ENCODE measurements at regions not wholly inside any gene's neighbourhood (a gene's known extent, or its start where the extent isn't known, plus 50 kb on each side); places are given as distances from the start of the nearest gene placed in this dataset.

DNA sequence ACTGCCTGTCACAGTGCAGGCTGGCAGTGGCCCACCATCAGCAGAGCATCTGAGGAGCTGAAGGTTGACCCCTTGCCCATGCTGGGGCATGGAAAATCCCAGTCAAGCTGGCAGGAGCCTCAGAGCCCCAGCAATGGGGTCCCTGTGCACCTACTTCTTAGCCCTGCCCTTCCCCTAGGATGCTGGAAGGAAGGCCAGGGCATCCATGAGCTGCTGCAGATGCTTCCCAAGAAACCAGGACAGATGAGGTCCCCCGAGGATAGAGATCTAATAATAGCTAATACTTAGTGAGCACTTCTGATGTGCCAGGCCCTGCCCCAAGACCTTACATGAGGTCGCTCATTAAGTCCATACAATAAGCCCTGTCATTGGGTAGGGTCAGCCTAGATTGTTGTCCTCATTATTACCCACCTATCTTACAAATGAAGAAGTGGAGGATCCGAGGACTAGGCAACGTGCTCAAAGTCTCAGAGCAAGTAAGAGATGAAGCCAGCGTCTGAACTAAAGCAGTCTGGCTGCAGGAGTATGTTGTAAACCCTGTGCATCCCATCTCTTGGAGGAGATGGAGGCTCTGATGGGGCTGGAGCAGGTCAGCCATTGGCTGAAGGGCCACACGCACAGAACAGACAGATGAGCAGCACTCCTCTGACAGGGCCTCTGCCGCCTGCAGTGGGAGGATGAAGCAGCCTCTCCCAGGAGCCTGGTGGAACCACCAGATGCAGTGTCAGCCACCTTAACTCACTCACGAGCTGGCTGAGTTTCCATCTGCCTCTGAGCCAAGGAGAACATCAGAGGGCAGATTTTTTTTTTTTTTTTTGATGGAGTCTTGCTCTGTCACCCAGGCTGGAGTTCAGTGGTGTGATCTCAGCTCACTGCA, 175.4 kb downstream of the WSCD1 start:
- TF ChIP-seq, protein P1, sequence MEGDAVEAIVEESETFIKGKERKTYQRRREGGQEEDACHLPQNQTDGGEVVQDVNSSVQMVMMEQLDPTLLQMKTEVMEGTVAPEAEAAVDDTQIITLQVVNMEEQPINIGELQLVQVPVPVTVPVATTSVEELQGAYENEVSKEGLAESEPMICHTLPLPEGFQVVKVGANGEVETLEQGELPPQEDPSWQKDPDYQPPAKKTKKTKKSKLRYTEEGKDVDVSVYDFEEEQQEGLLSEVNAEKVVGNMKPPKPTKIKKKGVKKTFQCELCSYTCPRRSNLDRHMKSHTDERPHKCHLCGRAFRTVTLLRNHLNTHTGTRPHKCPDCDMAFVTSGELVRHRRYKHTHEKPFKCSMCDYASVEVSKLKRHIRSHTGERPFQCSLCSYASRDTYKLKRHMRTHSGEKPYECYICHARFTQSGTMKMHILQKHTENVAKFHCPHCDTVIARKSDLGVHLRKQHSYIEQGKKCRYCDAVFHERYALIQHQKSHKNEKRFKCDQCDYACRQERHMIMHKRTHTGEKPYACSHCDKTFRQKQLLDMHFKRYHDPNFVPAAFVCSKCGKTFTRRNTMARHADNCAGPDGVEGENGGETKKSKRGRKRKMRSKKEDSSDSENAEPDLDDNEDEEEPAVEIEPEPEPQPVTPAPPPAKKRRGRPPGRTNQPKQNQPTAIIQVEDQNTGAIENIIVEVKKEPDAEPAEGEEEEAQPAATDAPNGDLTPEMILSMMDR (IDR thresholded peaks at IDR 0.05; ENCODE audit: low read depth, low read length, missing control alignments), result no peak
- DNase-seq (ENCODE audit: low read depth), result no peak
- in situ Hi-C loops (cut with HindIII; ENCODE audit: low sequenced_read_pairs), result no loop called here
- H3K4me3 ChIP-seq (ENCODE audit: low read depth, low read length), result no peak overlapping the region

DNA sequence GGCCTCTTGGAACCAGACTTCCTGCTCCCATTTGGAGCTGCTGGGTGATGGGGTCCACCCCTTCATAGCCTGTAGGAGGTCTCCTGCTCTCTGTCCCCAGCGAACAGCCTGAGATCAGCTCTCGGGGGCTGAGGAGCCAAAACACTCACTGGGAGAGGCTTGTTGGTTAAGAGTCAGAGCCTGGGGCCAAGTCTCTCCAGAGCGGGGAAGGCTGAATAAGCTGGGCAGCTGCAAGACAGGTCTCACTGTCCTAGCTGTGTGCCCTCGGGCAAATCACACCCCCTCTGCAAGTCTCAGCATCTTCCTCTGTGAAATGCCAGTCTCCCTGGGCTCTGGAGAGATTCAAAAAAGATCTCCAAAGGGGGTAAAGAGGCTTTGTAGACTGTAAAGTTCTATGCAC, 174.6 kb downstream of the WSCD1 start:
- H3K4me3 ChIP-seq (ENCODE audit: low read depth, low read length), result no peak overlapping the region
- TF ChIP-seq, protein P1 (IDR thresholded peaks at IDR 0.05; ENCODE audit: low read depth, low read length, missing control alignments), result no peak
- no peak for DNase-seq (ENCODE audit: low read depth)
- in situ Hi-C loops (cut with HindIII; ENCODE audit: low sequenced_read_pairs), result no loop called here

DNA sequence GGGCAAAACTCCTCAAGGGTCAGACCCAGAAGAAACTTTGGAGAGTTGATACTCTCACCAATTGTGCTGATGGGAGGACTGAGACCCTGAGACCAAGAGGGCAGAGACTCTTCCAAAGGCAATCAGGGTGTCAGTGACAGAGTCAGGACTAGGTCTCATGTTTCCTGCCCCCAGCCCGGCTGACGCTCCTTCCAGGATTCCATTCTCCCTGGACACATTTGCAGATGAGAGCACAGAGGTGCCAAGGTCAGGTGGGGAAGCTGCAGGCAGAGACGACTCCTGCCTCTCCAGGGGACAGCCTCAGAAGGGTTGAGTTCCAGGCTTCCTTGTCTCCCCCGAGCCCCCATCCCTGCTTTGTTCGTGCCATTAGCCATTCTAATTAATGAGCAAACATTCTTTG, 174.1 kb downstream of the WSCD1 start:
- H3K4me3 ChIP-seq (ENCODE audit: low read depth, low read length), result no peak overlapping the region
- in situ Hi-C loops (cut with HindIII; ENCODE audit: low sequenced_read_pairs), result no loop called here
- TF ChIP-seq, protein P1 (IDR thresholded peaks at IDR 0.05; ENCODE audit: low read depth, low read length, missing control alignments), result no peak
- no peak for DNase-seq (ENCODE audit: low read depth)

DNA sequence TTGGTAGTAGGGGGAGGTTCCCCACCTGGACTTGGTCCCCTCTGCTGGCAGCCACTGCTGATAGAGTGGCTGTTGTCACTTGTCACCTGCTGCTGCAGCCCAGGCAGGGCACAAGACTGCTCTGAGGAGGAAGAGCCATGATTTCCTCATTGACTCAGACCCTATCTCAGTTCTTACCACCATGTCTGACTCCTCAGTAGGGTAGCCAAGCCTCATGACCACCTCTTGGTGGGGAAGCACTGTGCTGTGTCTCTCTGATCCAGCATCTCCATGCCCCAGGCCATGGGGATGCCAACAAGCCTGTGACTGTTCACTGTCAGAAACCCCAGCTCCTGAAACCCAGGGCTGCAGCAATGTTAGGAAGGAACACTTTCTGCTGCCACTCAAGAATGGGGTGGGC, 173.0 kb downstream of the WSCD1 start:
- no peak for DNase-seq (ENCODE audit: low read depth)
- no peak overlapping the region for H3K4me3 ChIP-seq (ENCODE audit: low read depth, low read length)
- in situ Hi-C loops (cut with HindIII; ENCODE audit: low sequenced_read_pairs), result no loop called here
- TF ChIP-seq, protein P1 (IDR thresholded peaks at IDR 0.05; ENCODE audit: low read depth, low read length, missing control alignments), result no peak

DNA sequence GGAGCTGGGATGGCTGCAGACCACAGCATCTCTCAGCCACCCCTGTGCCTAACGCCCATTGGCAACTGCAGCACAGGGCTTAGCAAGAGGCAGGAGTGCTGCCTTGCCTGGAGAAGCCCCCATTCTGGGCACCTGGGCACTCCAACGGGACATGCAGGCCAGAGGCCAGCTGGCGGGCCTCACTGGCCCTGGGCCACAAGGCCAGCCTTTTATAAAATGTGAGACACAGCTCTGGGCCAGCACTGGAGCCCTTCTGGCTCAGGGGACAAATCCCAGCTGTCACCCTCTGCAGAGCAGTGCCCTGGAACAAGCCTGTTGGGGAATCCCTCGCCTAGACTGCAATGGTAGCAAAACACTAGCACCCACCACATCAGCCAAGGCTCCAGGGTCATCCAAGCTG, 171.8 kb downstream of the WSCD1 start:
- no peak for DNase-seq (ENCODE audit: low read depth)
- TF ChIP-seq, protein P1 (IDR thresholded peaks at IDR 0.05; ENCODE audit: low read depth, low read length, missing control alignments), result no peak
- H3K4me3 ChIP-seq (ENCODE audit: low read depth, low read length), result no peak overlapping the region
- in situ Hi-C loops (cut with HindIII; ENCODE audit: low sequenced_read_pairs), result no loop called here

DNA sequence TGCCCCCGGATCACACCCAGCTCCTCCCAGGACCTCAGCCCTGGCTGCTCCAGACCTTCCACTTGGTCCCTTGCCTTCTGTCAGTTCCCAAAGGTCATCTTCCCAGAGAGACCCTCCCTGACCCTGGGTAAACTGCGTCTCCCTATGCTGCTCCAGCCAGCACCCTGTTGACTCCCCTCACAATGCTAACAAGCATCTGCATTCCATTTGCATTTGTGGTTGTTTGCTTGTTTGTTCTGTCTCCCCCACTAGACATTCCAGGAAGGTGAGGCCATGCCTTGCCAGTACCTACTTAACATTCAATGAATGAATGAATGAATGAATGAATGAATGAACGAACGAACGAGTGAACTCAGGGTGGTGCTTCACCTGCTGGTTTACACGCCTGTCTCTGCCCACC, 171.2 kb downstream of the WSCD1 start:
- no peak overlapping the region for H3K4me3 ChIP-seq (ENCODE audit: low read depth, low read length)
- no peak for DNase-seq (ENCODE audit: low read depth)
- TF ChIP-seq, protein P1 (IDR thresholded peaks at IDR 0.05; ENCODE audit: low read depth, low read length, missing control alignments), result no peak
- in situ Hi-C loops (cut with HindIII; ENCODE audit: low sequenced_read_pairs), result no loop called here
